Tibial nerve (tissue), 4 donors: ENCODE measurements at regions not wholly inside any gene's neighbourhood (a gene's known extent, or its start where the extent isn't known, plus 50 kb on each side); places are given as distances from the start of the nearest gene placed in this dataset.

Experiments
- DNase-seq, 2 donors: peaks; one replicate each; pipeline ENCODE4 v3.0.0-alpha.2; 2019; ENCODE audit warnings: low spot score in 2 of 2
- H3K27ac ChIP-seq, 4 donors: fragments of 200-600 bp; sonication (generic) in 3 of 4; one replicate each; pipeline ENCODE4 v1.5.1; 2017 to 2019; ENCODE audit warnings: mild to moderate bottlenecking in 1 of 4
- H3K27me3 ChIP-seq, 2 donors: fragments of 200-600 bp; sonication (generic) in 1 of 2; one replicate each; pipeline versions ENCODE4 v1.5.1 to v1.6.0; 2017 to 2019
- H3K36me3 ChIP-seq, 3 donors: fragments of 200-600 bp; sonication (generic); one replicate each; pipeline ENCODE4 v1.5.1; 2018 to 2019
- H3K4me1 ChIP-seq, 4 donors: fragments of 200-600 bp; sonication (generic) in 3 of 4; one replicate each; pipeline ENCODE4 v1.5.1; 2017 to 2019
- H3K4me3 ChIP-seq, 4 donors: fragments of 200-600 bp; sonication (generic) in 3 of 4; one replicate each; pipeline ENCODE4 v1.5.1; 2017 to 2019; ENCODE audit warnings: mild to moderate bottlenecking in 1 of 4, moderate library complexity in 1 of 4
- H3K9me3 ChIP-seq, 4 donors: fragments of 200-600 bp; sonication (generic) in 3 of 4; one replicate each; pipeline ENCODE4 v1.5.1; 2017 to 2019
- EP300 ChIP-seq, 2 donors: sonication (generic); formaldehyde crosslinking; IDR thresholded peaks; one replicate each; pipeline ENCODE4 v1.6.1; 2017; ENCODE audit warnings: antibody characterized with exemption in 2 of 2, mild to moderate bottlenecking in 1 of 2
- POLR2A ChIP-seq, 2 donors: fragments of 450-650 bp; IDR thresholded peaks; one replicate each; pipeline ENCODE4 v1.6.1; 2017; ENCODE audit warnings: antibody characterized with exemption in 2 of 2, mild to moderate bottlenecking in 2 of 2, moderate library complexity in 2 of 2
- WGBS, 2 donors: methylation state at CpG; one replicate each; pipeline ENCODE4 v1.1.5; 2018; 5-methylcytosine and 5-hydroxymethylcytosine counted together
- TF ChIP-seq, protein P1 (sequence below), 5 experiments: fragments of 200-600 bp in 3 of 5; fragments of 450-650 bp in 2 of 5; sonication (generic) in 3 of 5; IDR thresholded peaks; one replicate each; pipeline ENCODE4 v1.5.1; 2016 to 2019; ENCODE audit warnings: antibody characterized with exemption in 5 of 5, mild to moderate bottlenecking in 3 of 5, moderate library complexity in 2 of 5

DNA sequence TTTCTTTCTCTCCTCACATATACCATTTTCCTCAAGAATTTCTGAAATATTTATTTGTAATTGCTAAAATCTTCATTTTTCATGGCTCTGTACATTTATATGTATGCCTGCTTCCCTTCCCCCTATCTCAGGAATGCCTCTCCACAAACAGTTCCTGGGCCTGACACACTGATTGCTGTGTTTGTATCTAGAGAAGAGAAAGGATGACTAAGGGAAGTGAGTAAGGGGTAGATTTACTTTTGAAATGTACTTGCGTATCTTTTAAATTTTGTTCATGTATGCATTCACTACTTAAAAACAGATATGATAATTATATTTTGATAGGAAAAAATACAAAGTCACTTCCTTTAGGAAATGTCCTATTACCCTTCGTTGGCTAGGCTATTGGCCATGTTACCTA, 790.8 kb downstream of the PCDH18 start:
- H3K36me3 ChIP-seq = no peaks in the 10 kb centered on the region
- no peak overlapping the region for H3K4me3 ChIP-seq
- no peaks in the 10 kb centered on the region for H3K4me1 ChIP-seq
- peaks cover 0 to 10% (median 0%) of the 10 kb centered on the region in 4 donors for H3K9me3 ChIP-seq
- TF ChIP-seq, protein P1, sequence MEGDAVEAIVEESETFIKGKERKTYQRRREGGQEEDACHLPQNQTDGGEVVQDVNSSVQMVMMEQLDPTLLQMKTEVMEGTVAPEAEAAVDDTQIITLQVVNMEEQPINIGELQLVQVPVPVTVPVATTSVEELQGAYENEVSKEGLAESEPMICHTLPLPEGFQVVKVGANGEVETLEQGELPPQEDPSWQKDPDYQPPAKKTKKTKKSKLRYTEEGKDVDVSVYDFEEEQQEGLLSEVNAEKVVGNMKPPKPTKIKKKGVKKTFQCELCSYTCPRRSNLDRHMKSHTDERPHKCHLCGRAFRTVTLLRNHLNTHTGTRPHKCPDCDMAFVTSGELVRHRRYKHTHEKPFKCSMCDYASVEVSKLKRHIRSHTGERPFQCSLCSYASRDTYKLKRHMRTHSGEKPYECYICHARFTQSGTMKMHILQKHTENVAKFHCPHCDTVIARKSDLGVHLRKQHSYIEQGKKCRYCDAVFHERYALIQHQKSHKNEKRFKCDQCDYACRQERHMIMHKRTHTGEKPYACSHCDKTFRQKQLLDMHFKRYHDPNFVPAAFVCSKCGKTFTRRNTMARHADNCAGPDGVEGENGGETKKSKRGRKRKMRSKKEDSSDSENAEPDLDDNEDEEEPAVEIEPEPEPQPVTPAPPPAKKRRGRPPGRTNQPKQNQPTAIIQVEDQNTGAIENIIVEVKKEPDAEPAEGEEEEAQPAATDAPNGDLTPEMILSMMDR (IDR thresholded peaks at IDR 0.05) = no peak
- no peak for TF ChIP-seq POLR2A (IDR thresholded peaks at IDR 0.05)
- no peak for TF ChIP-seq EP300 (IDR thresholded peaks at IDR 0.05)
- no peak for DNase-seq
- 80 to 83% methylated on average over 2 of the region's 2 CpGs for WGBS, 2 donors
- H3K27ac ChIP-seq = no peak overlapping the region
- no peaks in the 10 kb centered on the region for H3K27me3 ChIP-seq

DNA sequence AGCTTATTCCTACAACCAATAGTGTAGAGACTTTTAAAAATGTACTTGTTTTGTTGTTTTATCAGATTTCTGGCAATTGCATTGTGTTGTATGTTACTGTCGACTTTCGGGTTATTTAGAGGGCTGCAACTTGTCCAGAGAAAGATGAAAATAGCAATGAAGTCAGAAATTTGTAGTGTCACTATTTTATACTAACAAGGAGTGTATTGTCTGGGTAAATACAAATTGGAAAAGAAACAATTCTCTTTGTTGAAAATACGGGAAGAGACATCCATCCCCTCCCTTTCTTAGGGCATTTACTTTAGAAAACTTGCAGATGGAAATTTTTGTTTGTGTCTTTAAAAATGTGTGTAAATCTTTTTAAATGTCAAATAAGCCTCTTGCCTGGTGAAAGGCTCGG, 792.0 kb downstream of the PCDH18 start:
- no peak for DNase-seq
- no peaks in the 10 kb centered on the region for H3K27me3 ChIP-seq
- peaks cover 0 to 10% (median 0%) of the 10 kb centered on the region in 4 donors for H3K9me3 ChIP-seq
- no peak overlapping the region for H3K4me3 ChIP-seq
- no peaks in the 10 kb centered on the region for H3K4me1 ChIP-seq
- no peaks in the 10 kb centered on the region for H3K36me3 ChIP-seq
- H3K27ac ChIP-seq = no peak overlapping the region
- 37 to 40% methylated on average over 4 of the region's 4 CpGs for WGBS, 2 donors
- TF ChIP-seq EP300 (IDR thresholded peaks at IDR 0.05) (no peak), POLR2A (IDR thresholded peaks at IDR 0.05) (no peak)
- TF ChIP-seq, protein P1 (IDR thresholded peaks at IDR 0.05) = no peak

GRCh38 chr4:136737066-136737465, 795.2 kb downstream of the PCDH18 start:
- no peaks in the 10 kb centered on the region for H3K4me1 ChIP-seq
- no peaks in the 10 kb centered on the region for H3K9me3 ChIP-seq
- TF ChIP-seq POLR2A (IDR thresholded peaks at IDR 0.05) (no peak), EP300 (IDR thresholded peaks at IDR 0.05) (no peak)
- TF ChIP-seq, protein P1 (IDR thresholded peaks at IDR 0.05) = no peak

GRCh38 chr4:136731025-136731424, 801.3 kb downstream of the PCDH18 start:
- Histone ChIP-seq H3K4me3 (no peak overlapping the region), H3K9me3 (no peaks in the 10 kb centered on the region), H3K27ac (no peak overlapping the region), H3K27me3 (no peaks in the 10 kb centered on the region), H3K4me1 (no peaks in the 10 kb centered on the region), H3K36me3 (no peaks in the 10 kb centered on the region)
- DNase-seq = no peak
- no peak for TF ChIP-seq EP300 (IDR thresholded peaks at IDR 0.05)
- no peak for TF ChIP-seq POLR2A (IDR thresholded peaks at IDR 0.05)
- TF ChIP-seq, protein P1 (IDR thresholded peaks at IDR 0.05) = no peak

More at GRCh38 chr4:136737066-136737465, 795.2 kb downstream of the PCDH18 start:
- DNase-seq = no peak
- H3K27ac ChIP-seq = no peak overlapping the region
- H3K36me3 ChIP-seq = no peaks in the 10 kb centered on the region
- no peaks in the 10 kb centered on the region for H3K27me3 ChIP-seq
- no peak overlapping the region for H3K4me3 ChIP-seq

DNA sequence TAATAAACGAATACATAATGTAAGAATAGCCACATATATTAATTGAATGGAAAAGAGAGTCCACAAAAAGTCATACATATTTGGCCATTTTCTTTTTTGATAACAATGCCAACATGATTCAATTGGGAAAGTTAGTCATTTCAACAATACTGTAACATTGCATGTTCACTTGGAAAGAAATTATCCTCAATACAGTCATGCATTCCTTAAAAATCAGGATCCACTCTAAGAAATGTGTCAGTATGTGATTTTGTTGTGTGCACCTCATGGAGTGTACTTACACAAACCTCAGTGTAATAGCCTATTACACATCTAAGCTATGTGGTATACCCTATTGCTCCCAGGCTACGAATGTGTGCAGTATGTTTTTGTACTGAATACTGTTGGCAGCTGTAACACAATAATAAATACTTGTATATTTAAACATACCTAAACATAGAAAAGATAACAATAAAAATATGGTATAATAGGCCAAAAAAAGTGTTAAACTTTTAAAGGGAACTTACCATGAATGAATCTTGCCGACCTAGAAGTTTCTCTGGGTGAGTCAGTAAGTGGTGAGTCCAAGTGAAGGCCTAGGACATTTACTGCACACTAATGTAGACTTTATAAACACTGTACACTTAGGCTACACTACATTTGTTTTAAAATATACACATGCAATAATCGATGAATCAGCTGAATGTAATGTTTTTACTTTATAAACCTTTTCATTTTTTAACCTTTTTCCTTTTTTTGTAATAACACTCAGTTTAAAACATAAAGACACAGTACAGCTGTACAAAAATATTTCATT, 806.8 kb downstream of the PCDH18 start:
- TF ChIP-seq, protein P1 (IDR thresholded peaks at IDR 0.05) = no peak
- TF ChIP-seq EP300 (IDR thresholded peaks at IDR 0.05) (no peak), POLR2A (IDR thresholded peaks at IDR 0.05) (no peak)

More for the DNA sequence above, 806.8 kb downstream of the PCDH18 start:
- Histone ChIP-seq H3K36me3 (no peaks in the 10 kb centered on the region), H3K4me3 (no peak overlapping the region), H3K27ac (no peak overlapping the region), H3K9me3 (no peaks in the 10 kb centered on the region), H3K4me1 (no peaks in the 10 kb centered on the region), H3K27me3 (no peaks in the 10 kb centered on the region)
- WGBS, 2 donors = 78 to 82% methylated on average over 4 of the region's 4 CpGs
- no peak for DNase-seq
